Stimulated activated CD4-positive, alpha-beta T cell treated with anti-CD3 and anti-CD28 coated beads, Interleukin-2, amount 100 ng/mL, for 24 hours (primary cell): ENCODE measurements at regions not wholly inside any gene's neighbourhood (a gene's known extent, or its start where the extent isn't known, plus 50 kb on each side); places are given as distances from the start of the nearest gene placed in this dataset.
"Not testable (repeated sequence)": the region's sequence is repeated elsewhere in the genome, so short reads cannot be mapped to it uniquely, and the experiment has no call there.

Experiments used
- DNase-seq, 2 donors: peaks; one replicate each; pipeline ENCODE4 v3.0.0-alpha.2; 2020

DNA sequence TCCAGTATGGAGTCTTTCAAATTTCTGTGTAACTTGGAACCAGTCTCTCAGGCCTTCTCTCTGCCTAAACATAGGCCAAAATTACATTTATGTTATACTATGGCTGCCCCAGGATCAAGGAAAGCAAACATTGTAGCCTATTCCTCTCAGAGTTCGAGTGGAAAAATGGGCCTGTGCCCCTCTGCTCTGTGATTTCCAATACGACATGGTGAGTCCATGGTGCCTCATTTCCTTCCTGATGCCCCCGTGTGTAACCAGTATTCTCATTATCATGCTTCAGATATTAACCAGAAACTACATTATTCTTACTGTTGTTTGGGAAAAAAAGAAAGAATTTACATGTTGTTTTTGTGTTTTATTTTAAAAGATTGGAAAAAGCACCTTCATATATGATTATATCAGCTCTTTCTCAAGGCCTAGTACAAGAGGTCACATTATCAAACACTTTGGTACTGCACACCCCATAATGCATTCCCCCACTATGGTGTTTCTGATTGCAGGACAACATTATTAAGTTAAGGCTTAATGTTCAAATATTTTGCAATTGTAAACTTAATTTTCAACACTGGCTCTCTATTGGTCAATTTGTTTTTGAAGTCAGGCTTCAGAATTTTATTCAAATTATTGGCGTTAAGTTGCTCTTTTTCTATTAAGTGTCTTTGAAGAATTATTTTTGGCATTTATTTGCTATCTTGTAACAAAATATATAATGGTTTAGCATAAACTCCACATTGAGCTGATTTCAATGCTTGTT lies 151.8 kb upstream of the SLC27A6 start:
- DNase-seq: no peak

GRCh38 chr5:128815201-128815600 lies 150.1 kb upstream of the SLC27A6 start:
- no peak for DNase-seq

GRCh38 chr5:128825826-128826225 lies 139.5 kb upstream of the SLC27A6 start:
- DNase-seq: no peak

- DNase-seq: no peak
Observed at GRCh38 chr5:128826275-128826674, 139.0 kb upstream of the SLC27A6 start.

DNA sequence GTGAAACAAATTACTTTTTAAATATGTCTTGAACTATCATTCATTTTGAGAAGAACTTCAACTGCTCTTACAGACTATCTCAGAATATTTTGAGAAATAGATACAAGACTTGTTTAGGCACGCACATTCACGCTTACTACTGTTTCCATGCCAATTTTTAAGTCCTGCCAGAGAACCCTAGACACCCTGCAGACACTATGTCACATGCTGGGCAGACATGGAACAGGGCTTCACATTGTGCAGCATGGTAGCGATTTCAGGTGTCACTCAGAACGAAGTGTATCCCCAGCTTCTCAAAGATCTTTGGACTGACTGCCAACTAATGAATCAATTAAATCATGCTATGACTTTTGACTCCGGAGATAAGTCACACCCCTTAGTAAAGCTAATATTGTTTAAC lies 128.7 kb upstream of the SLC27A6 start:
- no peak for DNase-seq

- DNase-seq: no peak
Observed at GRCh38 chr5:128838623-128839022, 126.7 kb upstream of the SLC27A6 start.

- DNase-seq: no peak
Observed at GRCh38 chr5:128842241-128842640, 123.0 kb upstream of the SLC27A6 start.

GRCh38 chr5:128844354-128844923 lies 120.8 kb upstream of the SLC27A6 start:
- DNase-seq: no peak

GRCh38 chr5:128850049-128850448 lies 115.2 kb upstream of the SLC27A6 start:
- DNase-seq: no peak

DNA sequence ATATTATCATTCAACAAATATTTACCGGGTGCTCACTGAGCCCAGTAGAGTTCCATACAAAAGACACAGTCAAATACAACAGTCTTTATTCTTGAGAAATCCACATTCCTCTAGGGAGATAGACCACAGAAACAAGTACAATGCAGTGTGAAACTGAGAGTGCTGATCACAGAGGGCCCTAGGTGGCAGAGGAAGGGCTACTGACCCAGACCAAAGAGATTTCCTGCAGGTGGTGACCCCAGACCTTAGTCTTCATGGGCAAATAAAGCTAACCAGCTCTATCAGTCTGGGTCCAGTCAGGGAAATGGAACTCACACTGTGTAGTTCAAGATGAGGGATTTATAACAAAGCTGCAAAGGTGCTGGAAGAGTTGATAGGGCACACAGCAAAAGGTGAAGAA lies 110.4 kb upstream of the SLC27A6 start:
- DNase-seq: no peak

DNA sequence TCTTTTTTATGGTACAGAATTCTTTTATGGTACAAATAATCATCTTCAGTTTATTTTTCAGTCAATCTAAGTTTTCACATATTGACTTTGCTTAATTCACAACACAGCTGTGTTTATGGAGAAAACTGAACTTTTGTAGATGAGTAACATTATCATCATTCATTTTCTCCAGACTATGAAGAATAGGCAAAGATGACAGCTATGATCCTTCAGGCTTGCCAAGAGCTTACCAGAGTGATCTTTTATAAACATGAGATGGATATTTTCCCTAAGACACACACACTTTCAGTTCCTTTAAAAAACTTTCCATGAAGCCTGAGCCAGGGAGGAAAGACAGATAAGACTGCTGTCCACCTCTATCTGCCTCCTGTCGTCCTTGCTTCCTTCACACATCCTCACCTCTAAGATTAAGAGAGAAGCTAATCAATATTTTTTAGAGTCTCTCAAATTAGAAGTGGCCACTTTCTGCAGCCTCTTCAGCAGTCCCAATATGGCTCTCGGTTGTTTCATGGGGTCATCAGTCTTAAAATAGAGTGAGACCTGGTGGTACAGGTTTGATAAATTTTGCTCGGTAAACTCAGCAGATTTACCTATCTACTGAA lies 108.1 kb upstream of the SLC27A6 start:
- no peak for DNase-seq

DNA sequence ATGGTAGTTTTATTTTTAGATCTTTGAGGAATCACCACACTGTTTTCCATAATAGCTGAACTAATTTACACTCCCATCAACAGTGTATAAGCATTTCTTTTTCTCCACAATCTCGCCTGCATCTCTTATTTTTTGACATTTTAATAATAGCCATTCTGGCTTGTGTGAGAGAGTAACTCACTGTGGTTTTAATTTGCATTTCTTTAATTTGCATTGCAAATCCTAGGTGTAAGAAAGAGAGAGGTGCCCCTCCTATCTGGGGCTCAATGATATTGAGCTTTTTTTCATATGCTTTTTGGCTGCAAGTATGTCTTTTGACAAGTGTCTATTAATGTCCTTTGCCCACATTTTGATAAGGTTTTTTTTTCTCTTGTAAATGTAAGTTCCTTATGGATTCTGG lies 106.3 kb upstream of the SLC27A6 start:
- DNase-seq: no peak

GRCh38 chr5:128861155-128861554 lies 104.1 kb upstream of the SLC27A6 start:
- DNase-seq: not testable (repeated sequence)

DNA sequence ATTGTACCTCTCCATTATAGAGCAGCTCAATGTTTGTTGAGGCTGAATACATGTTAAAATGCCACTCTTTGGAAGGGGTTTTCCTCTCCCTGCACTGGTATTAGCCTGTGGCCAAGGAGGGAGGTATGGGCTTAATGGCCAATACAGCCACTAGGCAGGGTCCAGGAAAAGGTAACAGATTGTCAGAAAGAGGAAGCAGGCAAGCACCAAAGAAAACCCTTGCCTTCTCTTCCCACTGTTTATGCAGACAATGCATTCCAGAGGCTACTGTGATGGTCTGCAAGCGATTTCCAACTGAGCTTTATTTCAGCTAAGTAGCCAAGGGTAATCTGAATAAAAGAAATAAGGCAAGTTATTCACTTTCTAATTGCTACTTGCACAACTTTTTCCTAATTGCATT lies 95.3 kb upstream of the SLC27A6 start:
- no peak for DNase-seq

DNA sequence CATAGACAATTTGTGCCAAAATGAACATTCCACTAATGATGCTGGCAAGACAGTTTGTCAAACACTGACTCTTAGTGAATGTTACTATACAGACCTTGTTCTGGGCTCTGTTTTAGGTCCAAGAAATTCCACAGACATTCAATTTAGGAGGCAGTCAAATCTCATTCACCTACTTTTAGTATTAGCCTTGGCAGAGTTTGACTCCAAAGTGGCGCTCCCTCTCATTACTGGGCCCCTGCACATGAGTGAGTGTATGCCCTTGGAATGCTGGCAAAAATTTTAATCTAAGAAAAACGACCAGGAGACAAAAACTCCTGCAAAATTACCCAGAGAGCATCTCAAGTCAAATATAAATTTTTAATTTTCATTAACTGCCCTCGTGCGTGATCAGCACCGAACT lies 94.9 kb upstream of the SLC27A6 start:
- DNase-seq: no peak

- DNase-seq: no peak
Observed at GRCh38 chr5:128870923-128871322, 94.4 kb upstream of the SLC27A6 start.

DNA sequence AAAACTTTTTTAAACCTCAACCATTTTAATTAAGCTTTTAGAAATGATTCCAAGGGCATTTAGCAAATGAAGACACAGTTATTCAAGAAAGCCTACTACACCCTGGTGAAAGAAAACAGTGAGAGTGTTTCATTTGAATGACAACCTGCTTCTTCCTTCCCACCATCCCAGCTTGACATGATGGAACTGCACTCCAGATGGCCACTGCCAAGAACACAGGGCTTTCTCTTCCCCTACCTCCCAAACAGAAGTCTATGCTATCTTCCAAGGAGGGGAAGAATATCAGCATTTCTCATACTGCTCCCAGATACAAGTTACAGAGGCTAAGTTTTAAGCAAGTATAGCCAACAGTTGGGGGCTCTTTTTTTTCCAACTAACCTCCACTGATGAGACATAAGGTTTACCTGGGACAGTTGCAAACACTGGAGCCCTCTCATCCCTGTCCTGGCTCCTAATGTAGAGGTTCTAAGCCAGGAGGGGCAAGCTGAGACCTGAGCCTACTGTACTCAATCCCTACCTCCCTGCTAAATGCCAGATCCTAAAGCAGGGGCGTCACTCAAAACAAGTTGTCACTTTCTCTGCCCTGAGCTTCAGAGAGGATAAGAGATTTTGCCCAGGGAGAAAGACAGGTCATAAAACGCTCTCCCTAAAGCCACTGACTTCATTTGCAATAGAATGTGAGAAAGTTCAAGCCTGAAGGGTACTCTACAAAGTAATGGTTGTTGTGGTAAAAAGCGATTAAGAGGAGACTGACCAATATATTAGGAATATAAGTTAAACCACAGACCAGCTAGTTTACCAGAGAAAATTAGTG lies 88.5 kb upstream of the SLC27A6 start:
- no peak for DNase-seq

- no peak for DNase-seq
Observed at GRCh38 chr5:128877476-128877875, 87.8 kb upstream of the SLC27A6 start.

DNA sequence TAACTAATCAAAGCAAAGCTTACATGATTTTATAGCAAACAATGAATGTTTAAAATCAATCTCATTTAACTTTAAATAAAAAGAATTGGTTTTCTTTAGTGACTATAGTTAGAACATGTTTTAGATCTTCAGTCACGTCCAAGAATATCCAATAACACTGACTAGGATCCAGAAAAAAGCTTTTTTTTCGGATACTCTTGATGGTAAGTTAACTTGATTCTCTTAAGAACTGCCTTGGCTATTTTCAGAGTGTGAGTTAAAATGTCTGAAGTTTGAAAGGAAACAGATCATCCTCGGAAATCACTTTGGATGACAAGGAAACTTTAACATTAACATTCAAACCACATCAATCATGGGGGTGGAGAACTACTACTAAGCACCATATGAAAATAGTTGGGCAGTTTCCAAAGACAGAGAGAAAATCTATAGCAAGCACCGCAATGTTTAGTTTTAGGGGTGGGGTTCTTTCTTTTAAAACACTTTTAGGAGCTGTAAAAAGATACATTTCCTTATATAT lies 83.7 kb upstream of the SLC27A6 start:
- DNase-seq: no peak

DNA sequence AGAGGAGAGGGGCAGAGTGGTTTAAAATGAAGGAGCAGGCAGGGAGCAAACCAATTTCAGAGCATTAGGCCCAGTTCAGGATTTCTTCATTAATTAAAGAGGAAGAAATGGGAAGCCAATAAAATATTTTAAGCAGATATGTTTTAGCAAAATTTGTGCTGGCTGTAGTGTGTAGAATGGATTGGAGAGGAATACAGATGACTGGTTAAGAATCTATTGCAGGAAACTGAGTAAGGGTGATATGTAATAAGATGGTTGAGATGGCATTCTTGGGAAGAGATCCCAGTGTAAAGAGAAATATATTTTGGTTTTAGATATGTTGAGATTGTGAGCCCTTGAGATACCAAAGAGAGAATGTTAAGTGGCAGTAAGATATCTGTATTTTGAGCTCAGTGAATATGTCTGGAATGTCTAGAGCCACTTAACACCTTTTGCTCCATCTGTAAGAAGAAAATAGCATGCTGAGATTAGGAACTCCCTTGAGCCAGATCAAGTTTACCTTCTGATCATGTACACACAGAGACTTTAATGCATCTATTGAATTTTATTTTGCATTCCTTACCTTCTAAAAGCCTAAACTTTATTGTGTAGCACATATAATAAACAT lies 79.5 kb upstream of the SLC27A6 start:
- DNase-seq: no peak

DNA sequence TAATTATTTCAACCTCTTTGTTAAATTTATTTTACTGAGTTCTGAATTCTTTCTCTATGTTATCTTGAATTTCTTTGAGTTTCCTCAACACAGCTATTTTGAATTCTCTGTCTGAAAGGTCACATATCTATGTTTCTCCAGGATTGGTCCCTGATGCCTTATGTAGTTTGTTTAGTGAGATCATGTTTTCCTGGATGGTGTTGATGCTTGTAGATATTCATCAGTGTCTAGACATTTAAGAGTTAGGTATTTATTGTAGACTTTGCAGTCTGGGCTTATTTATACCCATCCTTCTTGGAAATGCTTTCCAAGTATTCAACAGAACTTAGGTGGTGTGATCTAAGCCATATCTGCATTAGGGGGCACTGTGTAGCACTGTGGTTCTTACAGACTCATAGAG lies 70.2 kb upstream of the SLC27A6 start:
- no peak for DNase-seq

GRCh38 chr5:128896675-128897074 lies 68.6 kb upstream of the SLC27A6 start:
- no peak for DNase-seq

- no peak for DNase-seq
Observed at GRCh38 chr5:128903550-128903949, 61.7 kb upstream of the SLC27A6 start.
